Muscle layer of duodenum (tissue), 2 donors: ENCODE measurements at regions not wholly inside any gene's neighbourhood (a gene's known extent, or its start where the extent isn't known, plus 50 kb on each side); places are given as distances from the start of the nearest gene placed in this dataset.
"Not testable (repeated sequence)": the region's sequence is repeated elsewhere in the genome, so short reads cannot be mapped to it uniquely, and the experiment has no call there.

Source experiments
- H3K27ac ChIP-seq: one replicate; pipeline ENCODE4 v1.7.0; 2013; ENCODE audit warnings: mild to moderate bottlenecking, low read length
- H3K27me3 ChIP-seq: one replicate; pipeline ENCODE4 v1.7.0; 2013; ENCODE audit warnings: low read depth, mild to moderate bottlenecking, control low read depth, low read length
- H3K36me3 ChIP-seq, 2 donors: one replicate each; pipeline ENCODE4 v1.7.0; 2013; ENCODE audit warnings: low read length in 2 of 2, control low read depth in 1 of 2, mild to moderate bottlenecking in 1 of 2; ENCODE audit not compliant: insufficient read depth in 2 of 2, control insufficient read depth in 1 of 2
- H3K4me1 ChIP-seq, 2 donors: one replicate each; pipeline ENCODE4 v1.7.0; 2013; ENCODE audit warnings: low read length in 2 of 2, mild to moderate bottlenecking in 2 of 2, control low read depth in 1 of 2, moderate library complexity in 1 of 2; ENCODE audit not compliant: insufficient read depth in 2 of 2, control insufficient read depth in 1 of 2
- H3K4me3 ChIP-seq, 2 donors: one replicate each; pipeline ENCODE4 v1.7.0; 2013; ENCODE audit warnings: low read length in 2 of 2, low read depth in 1 of 2, mild to moderate bottlenecking in 1 of 2
- H3K9me3 ChIP-seq, 2 donors: one replicate each; pipeline ENCODE4 v1.7.0; 2013; ENCODE audit warnings: low read length in 2 of 2, control low read depth in 1 of 2, mild to moderate bottlenecking in 1 of 2; ENCODE audit not compliant: control insufficient read depth in 1 of 2
- donor health status: healthy.

- no peaks in the 10 kb centered on the region for H3K9me3 ChIP-seq
- H3K36me3 ChIP-seq = no peaks in the 10 kb centered on the region
- H3K4me3 ChIP-seq = no peak overlapping the region
- no peaks in the 10 kb centered on the region for H3K4me1 ChIP-seq
- no peak overlapping the region for H3K27ac ChIP-seq
- H3K27me3 ChIP-seq = no peaks in the 10 kb centered on the region
These were observed 199.1 kb upstream of the OR13F1 start for GRCh38 chr9:104304925-104305324.

- no peaks in the 10 kb centered on the region for H3K27me3 ChIP-seq
- H3K27ac ChIP-seq = no peak overlapping the region
- no peaks in the 10 kb centered on the region for H3K9me3 ChIP-seq
- no peaks in the 10 kb centered on the region for H3K36me3 ChIP-seq
- no peaks in the 10 kb centered on the region for H3K4me1 ChIP-seq
- no peak overlapping the region for H3K4me3 ChIP-seq
These were observed 190.5 kb upstream of the OR13F1 start for GRCh38 chr9:104313396-104314110.

- not testable (repeated sequence) for H3K36me3 ChIP-seq, H3K4me1 ChIP-seq, H3K4me3 ChIP-seq, H3K9me3 ChIP-seq, H3K27me3 ChIP-seq, H3K27ac ChIP-seq
These were observed 187.7 kb upstream of the OR13F1 start for GRCh38 chr9:104316201-104317009.

- Histone ChIP-seq H3K36me3 (no peaks in the 10 kb centered on the region), H3K9me3 (no peaks in the 10 kb centered on the region), H3K4me3 (no peak overlapping the region), H3K4me1 (no peaks in the 10 kb centered on the region), H3K27me3 (no peaks in the 10 kb centered on the region), H3K27ac (no peak overlapping the region)
These were observed 184.9 kb upstream of the OR13F1 start for GRCh38 chr9:104319198-104319597.

GRCh38 chr9:104319685-104320084 lies 184.4 kb upstream of the OR13F1 start:
- Histone ChIP-seq H3K27me3 (no peaks in the 10 kb centered on the region), H3K36me3 (no peaks in the 10 kb centered on the region), H3K4me1 (no peaks in the 10 kb centered on the region), H3K27ac (no peak overlapping the region), H3K4me3 (no peak overlapping the region), H3K9me3 (no peaks in the 10 kb centered on the region)

- no peaks in the 10 kb centered on the region for H3K4me1 ChIP-seq
- no peak overlapping the region for H3K4me3 ChIP-seq
- no peaks in the 10 kb centered on the region for H3K27me3 ChIP-seq
- H3K36me3 ChIP-seq = no peaks in the 10 kb centered on the region
- no peak overlapping the region for H3K27ac ChIP-seq
- no peaks in the 10 kb centered on the region for H3K9me3 ChIP-seq
These were observed 181.5 kb upstream of the OR13F1 start for GRCh38 chr9:104322596-104322995.

- not testable (repeated sequence) for H3K4me3 ChIP-seq, H3K36me3 ChIP-seq, H3K9me3 ChIP-seq, H3K4me1 ChIP-seq, H3K27me3 ChIP-seq, H3K27ac ChIP-seq
These were observed 179.9 kb upstream of the OR13F1 start for GRCh38 chr9:104323967-104324694.

GRCh38 chr9:104326912-104327311 lies 177.2 kb upstream of the OR13F1 start:
- no peaks in the 10 kb centered on the region for H3K27me3 ChIP-seq
- no peaks in the 10 kb centered on the region for H3K9me3 ChIP-seq
- no peaks in the 10 kb centered on the region for H3K36me3 ChIP-seq
- H3K27ac ChIP-seq = no peak overlapping the region
- H3K4me3 ChIP-seq = no peak overlapping the region
- H3K4me1 ChIP-seq = no peaks in the 10 kb centered on the region

- Histone ChIP-seq H3K9me3 (peaks cover 1 to 4% of the 10 kb centered on the region in 2 donors), H3K27me3 (no peaks in the 10 kb centered on the region), H3K4me1 (no peaks in the 10 kb centered on the region), H3K36me3 (no peaks in the 10 kb centered on the region), H3K27ac (no peak overlapping the region), H3K4me3 (no peak overlapping the region)
These were observed 174.8 kb upstream of the OR13F1 start for GRCh38 chr9:104329245-104329644.

GRCh38 chr9:104330841-104331240 lies 173.2 kb upstream of the OR13F1 start:
- no peaks in the 10 kb centered on the region for H3K27me3 ChIP-seq
- H3K9me3 ChIP-seq = peaks cover 6 to 7% of the 10 kb centered on the region in 2 donors
- H3K4me3 ChIP-seq = no peak overlapping the region
- H3K4me1 ChIP-seq = no peaks in the 10 kb centered on the region
- H3K36me3 ChIP-seq = no peaks in the 10 kb centered on the region
- H3K27ac ChIP-seq = no peak overlapping the region

GRCh38 chr9:104334549-104334948 lies 169.5 kb upstream of the OR13F1 start:
- no peaks in the 10 kb centered on the region for H3K4me1 ChIP-seq
- H3K36me3 ChIP-seq = no peaks in the 10 kb centered on the region
- peaks cover 6 to 7% of the 10 kb centered on the region in 2 donors for H3K9me3 ChIP-seq
- no peaks in the 10 kb centered on the region for H3K27me3 ChIP-seq
- no peak overlapping the region for H3K27ac ChIP-seq
- no peak overlapping the region for H3K4me3 ChIP-seq
